Panc1 (cell line): ENCODE measurements at regions not wholly inside any gene's neighbourhood (a gene's known extent, or its start where the extent isn't known, plus 50 kb on each side); places are given as distances from the start of the nearest gene placed in this dataset.

Experiments used
- CTCF ChIP-seq: fragments of 450-650 bp; IDR thresholded peaks from 2 replicates; pipeline ENCODE4 v1.5.1; 2017; ENCODE audit warnings: mild to moderate bottlenecking
- REST ChIP-seq, 2 experiments: IDR thresholded peaks; 2 replicates each; pipeline ENCODE4 v1.6.1; 2011 to 2012; ENCODE audit warnings: low read depth in 2 of 2, control low read depth in 1 of 2, low read length in 1 of 2, mild to moderate bottlenecking in 1 of 2, moderate library complexity in 1 of 2; ENCODE audit not compliant: insufficient read depth in 1 of 2

GRCh38 chr10:9010093-9010492, 955.6 kb downstream of the GATA3 start:
- TF ChIP-seq CTCF (no peak), REST (IDR thresholded peaks at IDR 0.05; ENCODE audit: insufficient read depth in 1 of 2, low read depth in 2 of 2, low read length in 1 of 2) (no peak)
